ENCODE measurements at regions not wholly inside any gene's neighbourhood (a gene's known extent, or its start where the extent isn't known, plus 50 kb on each side); places are given as distances from the start of the nearest gene placed in this dataset.

GRCh38 chr20:9903048-9903655, 64.3 kb upstream of the PAK5 start:
- in situ Hi-C loops (cut with HindIII; ENCODE audit: low sequenced_read_pairs) = no loop called here
- TF ChIP-seq CTCF (IDR thresholded peaks at IDR 0.05; ENCODE audit: low read depth, low read length) = peak; percentile 63

GRCh38 chr20:9889270-9889981, 50.5 kb upstream of the PAK5 start:
- H3K4me3 ChIP-seq (ENCODE audit: low read depth, low read length) = no peak overlapping the region
- TF ChIP-seq CTCF (IDR thresholded peaks at IDR 0.05; ENCODE audit: low read depth, low read length) = no peak
- in situ Hi-C loops (cut with HindIII; ENCODE audit: low sequenced_read_pairs) = no loop called here
- no peak for DNase-seq (ENCODE audit: low read depth, low spot score)

More at GRCh38 chr20:9903048-9903655, 64.3 kb upstream of the PAK5 start:
- DNase-seq (ENCODE audit: low read depth, low spot score) = no peak
- H3K4me3 ChIP-seq (ENCODE audit: low read depth, low read length) = no peak overlapping the region

Measured in astrocyte of the spinal cord (primary cell).